GM23248 (cell line): ENCODE measurements at regions not wholly inside any gene's neighbourhood (a gene's known extent, or its start where the extent isn't known, plus 50 kb on each side); places are given as distances from the start of the nearest gene placed in this dataset.
A peak's percentile ranks its signal among the peaks of the same experiment; 100 is the strongest.
"Not testable (repeated sequence)": the region's sequence is repeated elsewhere in the genome, so short reads cannot be mapped to it uniquely, and the experiment has no call there.

Experiments used
- DNase-seq: peaks from one replicate; pipeline ENCODE4 v3.0.0-alpha.2; 2015
- H2AFZ ChIP-seq: fragments of 200-600 bp; sonication (generic); 2 replicates; pipeline ENCODE4 v1.6.1; 2016; ENCODE audit warnings: antibody characterized with exemption
- H3F3A ChIP-seq: fragments of 200-600 bp; sonication (generic); 2 replicates; pipeline ENCODE4 v1.6.1; 2016; ENCODE audit warnings: mild to moderate bottlenecking, antibody characterized with exemption, mixed run types; ENCODE audit not compliant: insufficient read depth
- H3K27ac ChIP-seq: fragments of 200-600 bp; sonication (generic); 2 replicates; pipeline ENCODE4 v1.5.1; 2016; ENCODE audit warnings: mild to moderate bottlenecking
- H3K27me3 ChIP-seq: fragments of 200-600 bp; sonication (generic); replicated peaks from 2 replicates; pipeline ENCODE4 v1.6.1; 2016; ENCODE audit warnings: mild to moderate bottlenecking; ENCODE audit not compliant: insufficient read depth
- H3K36me3 ChIP-seq: fragments of 200-600 bp; sonication (generic); 2 replicates; pipeline ENCODE4 v1.6.1; 2016; ENCODE audit warnings: low read depth, mild to moderate bottlenecking
- H3K4me1 ChIP-seq: fragments of 200-600 bp; sonication (generic); 2 replicates; pipeline ENCODE4 v1.6.1; 2016; ENCODE audit warnings: mild to moderate bottlenecking; ENCODE audit not compliant: insufficient read depth
- H3K4me2 ChIP-seq: fragments of 200-600 bp; sonication (generic); one replicate; pipeline ENCODE4 v1.6.1; 2016; ENCODE audit warnings: mild to moderate bottlenecking; ENCODE audit not compliant: unreplicated experiment
- H3K4me3 ChIP-seq: fragments of 200-600 bp; sonication (generic); 2 replicates; pipeline ENCODE4 v1.5.1; 2016; ENCODE audit warnings: mild to moderate bottlenecking
- H3K79me2 ChIP-seq: fragments of 200-600 bp; sonication (generic); 2 replicates; pipeline ENCODE4 v1.6.1; 2016; ENCODE audit warnings: mild to moderate bottlenecking; ENCODE audit not compliant: insufficient read depth
- H3K9ac ChIP-seq: fragments of 200-600 bp; sonication (generic); 2 replicates; pipeline ENCODE4 v1.6.1; 2016; ENCODE audit warnings: mild to moderate bottlenecking
- H3K9me2 ChIP-seq: fragments of 200-600 bp; sonication (generic); 2 replicates; pipeline ENCODE4 v1.6.1; 2016; ENCODE audit warnings: mixed run types, mild to moderate bottlenecking, moderate library complexity; ENCODE audit not compliant: insufficient read depth
- H3K9me3 ChIP-seq: fragments of 200-600 bp; sonication (generic); one replicate; pipeline ENCODE4 v1.6.1; 2017; ENCODE audit warnings: low read depth
- H4K20me1 ChIP-seq: fragments of 200-600 bp; sonication (generic); 2 replicates; pipeline ENCODE4 v1.6.0; 2016; ENCODE audit not compliant: insufficient read depth
- EZH2 ChIP-seq: fragments of 200-600 bp; sonication (generic); IDR thresholded peaks from 2 replicates; pipeline ENCODE4 v1.6.1; 2018; ENCODE audit warnings: antibody characterized with exemption, mild to moderate bottlenecking; ENCODE audit not compliant: insufficient read depth, poor library complexity, severe bottlenecking
- EZH2phosphoT487 ChIP-seq: fragments of 200-600 bp; sonication (generic); IDR thresholded peaks from 2 replicates; pipeline ENCODE4 v1.6.1; 2018; ENCODE audit warnings: antibody characterized with exemption, moderate library complexity, mild to moderate bottlenecking, low read depth; ENCODE audit not compliant: insufficient read depth
- WGBS, 2 experiments: methylation state at CpG; one replicate each; pipeline ENCODE4 v1.1.6; 2015 to 2017; ENCODE audit warnings: low lambda C conversion rate in 2 of 2, low coverage in 1 of 2; ENCODE audit errors: missing lambda C conversion rate in 2 of 2; 5-methylcytosine and 5-hydroxymethylcytosine counted together
- in situ Hi-C: fragments of 300-500 bp; cut with MboI; formaldehyde crosslinking; loops from 2 replicates; pipeline ENCODE4 v1.15.0; 2020

- Histone ChIP-seq H3K9ac (no peak overlapping the region), H3K9me3 (no peaks in the 10 kb centered on the region), H3K27me3 (no peaks in the 10 kb centered on the region), H3K36me3 (no peaks in the 10 kb centered on the region), H3K79me2 (no peaks in the 10 kb centered on the region), H3K9me2 (no peaks in the 10 kb centered on the region), H2AFZ (no peak overlapping the region), H4K20me1 (no peaks in the 10 kb centered on the region), H3K4me1 (no peaks in the 10 kb centered on the region), H3F3A (no peaks in the 10 kb centered on the region), H3K4me2 (no peak overlapping the region), H3K27ac (no peak overlapping the region), H3K4me3 (no peak overlapping the region)
- no peak for TF ChIP-seq EZH2phosphoT487
- WGBS, 2 experiments = 67 to 70% methylated on average over 3 of the region's 3 CpGs
- peak; percentile 41 for DNase-seq
- in situ Hi-C loops = no loop called here
Observed at GRCh38 chr3:177703788-177704187, 506.5 kb upstream of the TBL1XR1 start.

- in situ Hi-C loops = no loop called here
- DNase-seq = no peak
- Histone ChIP-seq H3K36me3 (no peaks in the 10 kb centered on the region), H4K20me1 (no peaks in the 10 kb centered on the region), H2AFZ (no peak overlapping the region), H3K27me3 (no peaks in the 10 kb centered on the region), H3K9me3 (no peaks in the 10 kb centered on the region), H3K27ac (no peak overlapping the region), H3K4me1 (no peaks in the 10 kb centered on the region), H3F3A (no peaks in the 10 kb centered on the region), H3K4me3 (no peak overlapping the region), H3K4me2 (no peak overlapping the region), H3K9me2 (no peaks in the 10 kb centered on the region), H3K79me2 (no peaks in the 10 kb centered on the region), H3K9ac (no peak overlapping the region)
- WGBS, 2 experiments = 41 to 49% methylated on average over 4 of the region's 4 CpGs
- TF ChIP-seq EZH2 (no peak), EZH2phosphoT487 (no peak)
Observed at GRCh38 chr3:177705976-177706823, 508.9 kb upstream of the TBL1XR1 start.

- H3K9me2 ChIP-seq, H3K9me3 ChIP-seq, H3K27me3 ChIP-seq, H3F3A ChIP-seq, H3K79me2 ChIP-seq, in situ Hi-C loops, H3K4me2 ChIP-seq, H3K4me1 ChIP-seq, H3K27ac ChIP-seq, DNase-seq, H3K9ac ChIP-seq, H3K36me3 ChIP-seq, H4K20me1 ChIP-seq, H2AFZ ChIP-seq, H3K4me3 ChIP-seq: not testable (repeated sequence)
- 83 to 86% methylated on average over 7 of the region's 7 CpGs for WGBS, 2 experiments
Observed at GRCh38 chr3:177709470-177709869, 512.2 kb upstream of the TBL1XR1 start.

- Histone ChIP-seq H3K4me2 (no peak overlapping the region), H4K20me1 (no peaks in the 10 kb centered on the region), H3K36me3 (no peaks in the 10 kb centered on the region), H3K9me2 (no peaks in the 10 kb centered on the region), H3K79me2 (no peaks in the 10 kb centered on the region), H3K9ac (no peak overlapping the region), H3K27me3 (no peaks in the 10 kb centered on the region), H2AFZ (no peak overlapping the region), H3K4me1 (peaks cover 8% of the 10 kb centered on the region), H3K9me3 (no peaks in the 10 kb centered on the region), H3K27ac (no peak overlapping the region), H3K4me3 (no peak overlapping the region), H3F3A (no peaks in the 10 kb centered on the region)
- in situ Hi-C loops = no loop called here
- DNase-seq = no peak
- TF ChIP-seq EZH2 = no peak
- TF ChIP-seq EZH2phosphoT487 = no peak
Observed at GRCh38 chr3:177710506-177710905, 513.2 kb upstream of the TBL1XR1 start.

GRCh38 chr3:177711637-177712036 lies 514.4 kb upstream of the TBL1XR1 start:
- H3K36me3 ChIP-seq = no peaks in the 10 kb centered on the region
- DNase-seq = no peak
- no peak overlapping the region for H3K9ac ChIP-seq
- WGBS, 2 experiments = 92 to 93% methylated on average over 4 of the region's 4 CpGs
- TF ChIP-seq EZH2 = no peak
- no peak for TF ChIP-seq EZH2phosphoT487
- H3K9me2 ChIP-seq = no peaks in the 10 kb centered on the region
- no peak overlapping the region for H3K27ac ChIP-seq
- H3K4me1 ChIP-seq = peaks cover 8% of the 10 kb centered on the region
- H3F3A ChIP-seq = no peaks in the 10 kb centered on the region
- in situ Hi-C loops = no loop called here
- no peak overlapping the region for H2AFZ ChIP-seq
- H3K27me3 ChIP-seq = no peaks in the 10 kb centered on the region
- H4K20me1 ChIP-seq = no peaks in the 10 kb centered on the region
- H3K4me3 ChIP-seq = no peak overlapping the region
- no peak overlapping the region for H3K4me2 ChIP-seq
- no peaks in the 10 kb centered on the region for H3K79me2 ChIP-seq
- no peaks in the 10 kb centered on the region for H3K9me3 ChIP-seq
